K562 (cell line): ENCODE measurements at regions not wholly inside any gene's neighbourhood (a gene's known extent, or its start where the extent isn't known, plus 50 kb on each side); places are given as distances from the start of the nearest gene placed in this dataset.

Experiments
- ATAC-seq: fragments of 200-7000 bp; cut with Tn5 transposase; 3 replicates; pipeline ENCODE4 v1.9.1; 2020; ENCODE audit warnings: moderate library complexity
- BruUV-seq: library from RNA; stranded (reverse); fragments of 400-500 nt; replicated peaks from 2 replicates; lab custom pipeline; 2021; lab: Mats Ljungman, UMichigan
- CTCF ChIA-PET: fragments of 300-600 bp; formaldehyde crosslinking; extraction: SDS; loops from one replicate; lab custom pipeline; 2021; ENCODE audit warnings: low intra/inter-chr PET ratio; lab: Yijun Ruan, JAX
- POLR2A ChIA-PET: fragments of 300-600, 350-650 bp; sonication (Branson Sonifier 250); formaldehyde crosslinking; extraction: SDS; loops from one replicate; lab custom pipeline; 2021; ENCODE audit warnings: antibody characterized with exemption, inconsistent platforms; lab: Yijun Ruan, JAX
- DNase-seq, 4 experiments: peaks; one replicate each; pipeline versions ENCODE4 v3.0.0 to v3.0.0-alpha.2; 2011 to 2018; ENCODE audit warnings: low spot score in 3 of 4, mixed read lengths in 3 of 4; ENCODE audit errors: extremely low read depth in 1 of 4
- FAIRE-seq: peaks from 2 replicates; lab custom pipeline; 2011; peaks lifted over from hg19 to GRCh38; lab: Jason Lieb, UNC
- H2AFZ ChIP-seq: 2 replicates; pipeline ENCODE4 v1.6.0; 2011; ENCODE audit warnings: low read depth, low read length, control low read depth, inconsistent platforms
- H3K27ac ChIP-seq: fragments of 200-600 bp; 3 replicates; pipeline ENCODE4 v1.8.0; 2011; ENCODE audit warnings: low read depth, mild to moderate bottlenecking, control low read depth, inconsistent platforms, low read length, moderate library complexity, mixed read lengths; ENCODE audit errors: extremely low read depth
- H3K27me3 ChIP-seq, 2 experiments: fragments of 300-600 bp in 1 of 2; 2 replicates in 1 of 2; 3 replicates in 1 of 2; pipeline versions ENCODE4 v1.6.0 to v1.8.0; 2011; ENCODE audit warnings: inconsistent platforms in 2 of 2, low read length in 2 of 2, mild to moderate bottlenecking in 1 of 2, mixed read lengths in 1 of 2, moderate library complexity in 1 of 2; ENCODE audit not compliant: control insufficient read depth in 2 of 2, insufficient read depth in 2 of 2
- H3K36me3 ChIP-seq: fragments of 300-600 bp; 3 replicates; pipeline ENCODE4 v1.8.0; 2011; ENCODE audit warnings: mild to moderate bottlenecking, low read length, inconsistent platforms; ENCODE audit not compliant: control insufficient read depth, insufficient read depth
- H3K4me1 ChIP-seq, 2 experiments: fragments of 200-600 bp in 1 of 2; replicated peaks in 1 of 2; 2 replicates in 1 of 2; 3 replicates in 1 of 2; pipeline versions ENCODE4 v1.5.1 to v1.8.0; 2011; ENCODE audit warnings: inconsistent platforms in 2 of 2, low read length in 2 of 2, mild to moderate bottlenecking in 1 of 2, mixed read lengths in 1 of 2, moderate library complexity in 1 of 2; ENCODE audit not compliant: control insufficient read depth in 2 of 2, insufficient read depth in 2 of 2
- H3K4me2 ChIP-seq: 2 replicates; pipeline ENCODE4 v1.6.1; 2011; ENCODE audit warnings: low read length, control low read depth, inconsistent platforms, mixed read lengths; ENCODE audit not compliant: insufficient read depth
- H3K4me3 ChIP-seq: fragments of 200-600 bp; sonication (generic), shearing (Covaris generic); 2 replicates; pipeline ENCODE4 v1.5.1; 2016; ENCODE audit warnings: control low read depth, inconsistent platforms
- H3K79me2 ChIP-seq: fragments of 200-600 bp; 3 replicates; pipeline ENCODE4 v1.8.0; 2011; ENCODE audit warnings: low read length, inconsistent platforms; ENCODE audit not compliant: control insufficient read depth, insufficient read depth
- H3K9ac ChIP-seq, 2 experiments: 2 replicates each; pipeline versions ENCODE4 v1.6.0 to v1.6.1; 2011; ENCODE audit warnings: low read depth in 2 of 2, low read length in 2 of 2, control low read depth in 1 of 2, inconsistent platforms in 1 of 2, mild to moderate bottlenecking in 1 of 2, mixed read lengths in 1 of 2; ENCODE audit not compliant: insufficient read depth in 1 of 2
- H3K9me1 ChIP-seq: one replicate; pipeline ENCODE4 v1.6.0; 2011; ENCODE audit warnings: inconsistent platforms, mild to moderate bottlenecking, low read length, moderate library complexity; ENCODE audit not compliant: control insufficient read depth, insufficient read depth
- H3K9me3 ChIP-seq: replicated peaks from 2 replicates; pipeline ENCODE4 v1.5.1; 2011; ENCODE audit warnings: low read depth, low read length, inconsistent platforms; ENCODE audit not compliant: control insufficient read depth, insufficient read depth
- H4K20me1 ChIP-seq: replicated peaks from 2 replicates; pipeline ENCODE4 v1.6.1; 2011; ENCODE audit warnings: low read length, inconsistent platforms, mixed read lengths; ENCODE audit not compliant: control insufficient read depth, insufficient read depth
- CTBP1 ChIP-seq: fragments of 450-650 bp; IDR thresholded peaks from 2 replicates; pipeline ENCODE4 v1.6.1; 2016; ENCODE audit warnings: borderline replicate concordance
- CUX1 ChIP-seq: fragments of 200-800 bp; sonication (Bioruptor generic); IDR thresholded peaks from 2 replicates; pipeline ENCODE4 v1.6.1; 2016; ENCODE audit warnings: missing genetic modification characterization, missing compliant biosample characterization
- ILF3 ChIP-seq: fragments of 450-650 bp; IDR thresholded peaks from 2 replicates; pipeline ENCODE4 v1.6.1; 2018; ENCODE audit warnings: antibody characterized with exemption, mild to moderate bottlenecking, moderate library complexity, borderline replicate concordance
- NR2C1 ChIP-seq, 2 experiments: fragments of 450-650 bp; IDR thresholded peaks; 2 replicates each; pipeline ENCODE4 v1.6.1; 2017; ENCODE audit warnings: mild to moderate bottlenecking in 2 of 2, antibody characterized with exemption in 1 of 2, inconsistent platforms in 1 of 2, missing compliant biosample characterization in 1 of 2, missing genetic modification characterization in 1 of 2
- SRSF1 ChIP-seq: fragments of 200-400 bp; formaldehyde crosslinking; IDR thresholded peaks from 2 replicates; pipeline ENCODE4 v1.6.1; 2017; ENCODE audit warnings: mild to moderate bottlenecking, low read depth, low read length, moderate library complexity
- TGIF2 ChIP-seq: sonication (generic); formaldehyde crosslinking; IDR thresholded peaks from 2 replicates; pipeline ENCODE4 v1.8.1; 2022; ENCODE audit warnings: mild to moderate bottlenecking, missing genetic modification reagents, moderate library complexity
- ZNF311 ChIP-seq: fragments of 250-450 bp; sonication (Bioruptor Pico); IDR thresholded peaks from 2 replicates; pipeline ENCODE4 v1.4.0; 2020; ENCODE audit warnings: mild to moderate bottlenecking, moderate library complexity
- WGBS: fragments of 100-300 bp; shearing (Covaris generic); methylation state at CpG from one replicate; pipeline ENCODE4 v1.1.6; 2016; ENCODE audit warnings: low coverage, mixed read lengths; ENCODE audit not compliant: insufficient coverage; ENCODE audit errors: missing lambda C conversion rate; 5-methylcytosine and 5-hydroxymethylcytosine counted together
- in situ Hi-C: fragments of 300-500 bp; cut with MboI; formaldehyde crosslinking; loops from 4 replicates; pipeline ENCODE4 v1.15.0; 2018; ENCODE audit warnings: inconsistent platforms, mixed read lengths
- intact Hi-C: fragments of 100-400 bp; cut with micrococcal nuclease; formaldehyde crosslinking; loops from 2 replicates; pipeline ENCODE4 v1.14.2; 2022

- WGBS, result under 1% methylated on average over 6 of the region's 6 CpGs
- Histone ChIP-seq H3K9me1 (no peaks in the 10 kb centered on the region), H4K20me1 (no peaks in the 10 kb centered on the region), H2AFZ (no peak overlapping the region), H3K9ac (no peak overlapping the region), H3K4me2 (no peak overlapping the region), H3K9me3 (no peaks in the 10 kb centered on the region), H3K4me3 (no peak overlapping the region), H3K4me1 (no peaks in the 10 kb centered on the region), H3K36me3 (no peaks in the 10 kb centered on the region), H3K27me3 (no peaks in the 10 kb centered on the region), H3K79me2 (no peaks in the 10 kb centered on the region), H3K27ac (no peak overlapping the region)
- intact Hi-C loops, result no loop called here
- POLR2A ChIA-PET, result interaction anchor here (0.7 kb wide), 1 partner anchor 528 kb away, joined by 4 read pairs; no protein-coding TSS in a partner anchor
- no peak for ATAC-seq
- TF ChIP-seq TGIF2 (CRISPR knock-in tag) (no peak), ILF3 (no peak), CTBP1 (no peak), CUX1 (CRISPR knock-in tag) (no peak), ZNF311 (CRISPR knock-in tag) (no peak), NR2C1 (IDR thresholded peaks at IDR 0.05) (no peak), NR2C1 (tag; IDR thresholded peaks at IDR 0.05) (no peak), SRSF1 (no peak)
- CTCF ChIA-PET, result interaction anchor here (0.6 kb wide), 1 partner anchor 204 kb away, joined by 3 read pairs; no protein-coding TSS in a partner anchor
- no peak for FAIRE-seq
- BruUV-seq, result no TSS peak
- in situ Hi-C loops, result no loop called here
- DNase-seq, result no peak
Observed at GRCh38 chr18:25659541-25659940, 307.6 kb upstream of the ZNF521 start.
